A549 (cell line): ENCODE measurements at regions not wholly inside any gene's neighbourhood (a gene's known extent, or its start where the extent isn't known, plus 50 kb on each side); places are given as distances from the start of the nearest gene placed in this dataset.
"Not testable (repeated sequence)": the region's sequence is repeated elsewhere in the genome, so short reads cannot be mapped to it uniquely, and the experiment has no call there.

Experiments
- BHLHE40 ChIP-seq: IDR thresholded peaks from 2 replicates; pipeline ENCODE4 v1.6.1; 2012; ENCODE audit warnings: low read depth, low read length, inconsistent platforms
- CTCF ChIP-seq: fragments of >200 bp; sonication (Bioruptor Twin); formaldehyde crosslinking; IDR thresholded peaks from 3 replicates; pipeline ENCODE4 v1.5.1; 2016
- JUNB ChIP-seq: fragments of >200 bp; sonication (Bioruptor Twin); formaldehyde crosslinking; IDR thresholded peaks from 2 replicates; pipeline ENCODE4 v1.6.1; 2016
- KDM1A ChIP-seq: fragments of 200-600 bp; sonication (generic); IDR thresholded peaks from 2 replicates; pipeline ENCODE4 v1.6.1; 2016; ENCODE audit warnings: low read depth, mild to moderate bottlenecking
- MAFK ChIP-seq: fragments of 450-650 bp; IDR thresholded peaks from 2 replicates; pipeline ENCODE4 v1.6.1; 2014; ENCODE audit not compliant: partially characterized antibody
- POLR2A ChIP-seq: IDR thresholded peaks from 2 replicates; pipeline ENCODE4 v1.6.1; 2012; ENCODE audit warnings: mild to moderate bottlenecking, low read length
- USF2 ChIP-seq: fragments of 450-650 bp; IDR thresholded peaks from 2 replicates; pipeline ENCODE4 v1.6.1; 2014; ENCODE audit warnings: antibody characterized with exemption

GRCh38 chr12:5341086-5341485 is 90.8 kb upstream of the NTF3 start:
- not testable (repeated sequence) for TF ChIP-seq KDM1A, USF2, CTCF, POLR2A, JUNB, MAFK, BHLHE40
